Common myeloid progenitor, CD34-positive (primary cell): ENCODE measurements at regions not wholly inside any gene's neighbourhood (a gene's known extent, or its start where the extent isn't known, plus 50 kb on each side); places are given as distances from the start of the nearest gene placed in this dataset.

Experiments
- CTCF ChIA-PET: fragments of 350-600 bp; sonication (Branson Sonifier 250); formaldehyde crosslinking; loops from one replicate; lab custom pipeline; 2021; ENCODE audit warnings: antibody characterized with exemption; lab: Charles Lee
- POLR2A ChIA-PET: fragments of 350-600 bp; sonication (Branson Sonifier 250); formaldehyde crosslinking; loops from one replicate; lab custom pipeline; 2021; ENCODE audit warnings: antibody characterized with exemption; lab: Charles Lee
- DNase-seq, 3 donors: peaks; one replicate each; pipeline versions ENCODE4 v3.0.0 to v3.0.0-alpha.2; 2013
- H3K27ac ChIP-seq, 2 experiments: 1 replicate in 1 of 2; 2 replicates in 1 of 2; pipeline ENCODE4 v1.7.0; 2013; ENCODE audit warnings: inconsistent platforms in 2 of 2, low read length in 2 of 2, mild to moderate bottlenecking in 2 of 2, low read depth in 1 of 2, moderate library complexity in 1 of 2; ENCODE audit not compliant: severe bottlenecking in 2 of 2, insufficient read depth in 1 of 2, poor library complexity in 1 of 2
- H3K27me3 ChIP-seq, 5 experiments: replicated peaks in 2 of 5; 1 replicate in 3 of 5; 2 replicates in 2 of 5; pipeline versions ENCODE4 v1.6.1 to v1.7.0; 2013; ENCODE audit warnings: low read length in 4 of 5, mild to moderate bottlenecking in 2 of 5, moderate library complexity in 2 of 5, inconsistent platforms in 1 of 5; ENCODE audit not compliant: insufficient read depth in 5 of 5, control insufficient read depth in 4 of 5
- H3K36me3 ChIP-seq, 4 experiments: 1 replicate in 2 of 4; 2 replicates in 2 of 4; pipeline versions ENCODE4 v1.6.1 to v1.7.0; 2013; ENCODE audit warnings: low read length in 3 of 4, control low read depth in 1 of 4, mild to moderate bottlenecking in 1 of 4; ENCODE audit not compliant: control insufficient read depth in 4 of 4, insufficient read depth in 4 of 4
- H3K4me1 ChIP-seq, 4 experiments: 1 replicate in 3 of 4; 2 replicates in 1 of 4; pipeline versions ENCODE4 v1.6.1 to v1.7.1; 2013; ENCODE audit warnings: low read length in 3 of 4, mild to moderate bottlenecking in 3 of 4, control low read depth in 1 of 4, inconsistent platforms in 1 of 4, moderate library complexity in 1 of 4; ENCODE audit not compliant: control insufficient read depth in 4 of 4, insufficient read depth in 4 of 4; ENCODE audit errors: control extremely low read depth in 1 of 4
- H3K4me3 ChIP-seq, 7 experiments: 1 replicate in 4 of 7; 2 replicates in 3 of 7; pipeline versions ENCODE4 v1.5.1 to v1.7.0; 2013; ENCODE audit warnings: mild to moderate bottlenecking in 7 of 7, low read length in 6 of 7, moderate library complexity in 6 of 7, inconsistent platforms in 2 of 7, low read depth in 2 of 7, control low read depth in 1 of 7; ENCODE audit not compliant: insufficient read depth in 4 of 7, control insufficient read depth in 1 of 7; ENCODE audit errors: extremely low read depth in 1 of 7
- H3K9me3 ChIP-seq, 5 experiments: 1 replicate in 4 of 5; 2 replicates in 1 of 5; pipeline versions ENCODE4 v1.6.1 to v1.7.1; 2013; ENCODE audit warnings: low read length in 4 of 5, mild to moderate bottlenecking in 2 of 5, inconsistent platforms in 1 of 5, low read depth in 1 of 5, moderate library complexity in 1 of 5; ENCODE audit not compliant: control insufficient read depth in 4 of 5, insufficient read depth in 2 of 5; ENCODE audit errors: control extremely low read depth in 1 of 5
- WGBS: methylation state at CpG from one replicate; pipeline ENCODE4 v1.1.5; 2013; ENCODE audit not compliant: insufficient coverage; 5-methylcytosine and 5-hydroxymethylcytosine counted together

DNA sequence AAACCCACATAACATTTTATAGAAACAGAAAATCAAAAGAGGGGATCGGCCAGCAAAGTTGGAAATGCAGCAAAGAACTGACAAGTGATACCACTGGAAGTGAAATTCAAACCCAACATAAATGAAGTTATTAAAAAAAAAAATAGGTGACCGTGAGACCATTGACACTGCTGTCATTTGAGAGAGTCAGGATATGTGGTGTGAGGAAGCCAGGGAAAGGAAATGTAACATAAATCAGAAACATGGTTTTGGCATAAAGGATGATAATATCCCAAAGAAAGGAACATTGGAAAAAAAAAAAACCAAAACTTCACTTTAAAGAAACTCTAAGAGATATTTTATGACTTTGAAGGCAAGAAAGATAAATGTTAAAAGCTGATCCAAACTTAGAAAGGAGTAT is 312.4 kb upstream of the PIK3R1 start:
- DNase-seq: no peak
- H3K4me1 ChIP-seq: no peaks in the 10 kb centered on the region
- no peaks in the 10 kb centered on the region for H3K36me3 ChIP-seq
- H3K4me3 ChIP-seq: no peak overlapping the region
- WGBS: no CpG with 5 or more reads among the region's 2 CpGs
- no peaks in the 10 kb centered on the region for H3K9me3 ChIP-seq
- CTCF ChIA-PET: interaction anchor here (1.5 kb wide), 1 partner anchor 13 kb away, joined by 4 read pairs; no protein-coding TSS in a partner anchor
- no peaks in the 10 kb centered on the region for H3K27me3 ChIP-seq
- POLR2A ChIA-PET: no interaction called here
- H3K27ac ChIP-seq: no peak overlapping the region

DNA sequence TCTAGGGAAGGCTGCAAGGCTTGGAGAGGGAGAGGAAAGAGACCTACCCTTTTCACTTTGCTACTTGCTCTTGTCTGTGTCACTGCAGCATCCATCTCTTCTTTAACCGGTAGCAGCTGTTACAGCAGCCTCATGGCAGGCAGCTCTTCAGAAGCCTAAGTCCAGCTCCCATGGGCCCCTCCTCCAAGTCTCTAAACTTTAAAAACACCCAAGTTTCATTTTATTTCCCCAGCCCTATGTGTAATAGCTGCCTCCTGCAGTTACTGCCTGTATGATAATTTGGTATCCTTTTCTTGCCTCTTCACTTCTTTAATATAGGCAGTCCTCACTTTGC is 313.1 kb upstream of the PIK3R1 start:
- Histone ChIP-seq H3K27me3 (no peaks in the 10 kb centered on the region), H3K36me3 (no peaks in the 10 kb centered on the region), H3K27ac (no peak overlapping the region), H3K4me1 (no peaks in the 10 kb centered on the region), H3K4me3 (no peak overlapping the region), H3K9me3 (no peaks in the 10 kb centered on the region)
- DNase-seq: no peak
- ChIA-PET CTCF (no interaction called here), POLR2A (no interaction called here)
- 100% methylated on average over 1 of the region's 1 CpG for WGBS

DNA sequence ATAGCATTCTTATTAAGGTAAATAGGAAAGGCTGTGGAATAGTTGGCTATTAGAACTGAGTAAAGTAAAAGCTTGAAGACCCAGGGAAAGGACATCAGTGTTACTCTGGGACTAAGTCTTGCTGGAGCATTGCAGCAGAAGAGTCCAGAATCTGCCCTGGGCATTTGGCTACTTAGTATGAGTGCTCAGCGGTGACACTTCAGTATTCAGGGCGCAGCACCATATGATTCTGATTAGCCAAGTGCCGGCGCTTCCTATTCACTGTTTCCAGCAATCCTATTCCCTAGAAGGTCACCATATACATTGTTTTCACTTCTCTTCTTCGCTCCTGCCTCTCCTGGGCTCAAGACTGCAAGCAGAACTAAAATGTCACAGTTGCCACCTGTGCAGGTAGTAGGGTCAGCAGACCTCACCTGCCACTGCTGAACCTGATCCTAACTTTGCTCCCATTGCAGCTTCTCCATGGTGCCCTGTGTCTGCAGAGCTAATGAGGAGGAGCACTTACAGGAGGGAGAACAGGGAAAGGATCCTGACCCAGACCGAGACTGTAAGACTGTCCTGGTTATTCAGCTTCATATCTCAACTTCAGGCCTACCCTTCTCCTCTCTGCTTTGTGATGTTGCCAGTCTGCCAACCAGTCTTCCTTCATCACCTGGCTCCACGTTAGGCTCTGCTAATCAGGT is 313.6 kb upstream of the PIK3R1 start:
- Histone ChIP-seq H3K27ac (no peak overlapping the region), H3K9me3 (no peaks in the 10 kb centered on the region), H3K4me3 (no peak overlapping the region), H3K36me3 (no peaks in the 10 kb centered on the region), H3K4me1 (peaks cover 0 to under 1% (median under 1%) of the 10 kb centered on the region in 4 experiments), H3K27me3 (no peaks in the 10 kb centered on the region)
- CTCF ChIA-PET: no interaction called here
- 96% methylated on average over 6 of the region's 7 CpGs for WGBS
- POLR2A ChIA-PET: no interaction called here
- DNase-seq: no peak

GRCh38 chr5:67900514-67900913 is 315.0 kb upstream of the PIK3R1 start:
- WGBS: 97% methylated on average over 5 of the region's 6 CpGs
- no peak for DNase-seq
- H3K4me1 ChIP-seq: peaks cover 0 to 8% (median 1%) of the 10 kb centered on the region in 4 experiments
- H3K27me3 ChIP-seq: no peaks in the 10 kb centered on the region
- H3K4me3 ChIP-seq: no peak overlapping the region
- no peaks in the 10 kb centered on the region for H3K36me3 ChIP-seq
- ChIA-PET POLR2A (no interaction called here), CTCF (no interaction called here)
- H3K9me3 ChIP-seq: peaks cover 0 to 4% (median 0%) of the 10 kb centered on the region in 5 experiments
- no peak overlapping the region for H3K27ac ChIP-seq

GRCh38 chr5:67897980-67898379 is 317.6 kb upstream of the PIK3R1 start:
- peaks cover 0 to 4% (median 0%) of the 10 kb centered on the region in 5 experiments for H3K9me3 ChIP-seq
- no peak for DNase-seq
- no peaks in the 10 kb centered on the region for H3K36me3 ChIP-seq
- no peaks in the 10 kb centered on the region for H3K27me3 ChIP-seq
- POLR2A ChIA-PET: no interaction called here
- H3K4me3 ChIP-seq: no peak overlapping the region
- CTCF ChIA-PET: no interaction called here
- H3K27ac ChIP-seq: no peak overlapping the region
- H3K4me1 ChIP-seq: peaks cover 0 to 8% (median 1%) of the 10 kb centered on the region in 4 experiments
- WGBS: 100% methylated on average over 2 of the region's 3 CpGs

DNA sequence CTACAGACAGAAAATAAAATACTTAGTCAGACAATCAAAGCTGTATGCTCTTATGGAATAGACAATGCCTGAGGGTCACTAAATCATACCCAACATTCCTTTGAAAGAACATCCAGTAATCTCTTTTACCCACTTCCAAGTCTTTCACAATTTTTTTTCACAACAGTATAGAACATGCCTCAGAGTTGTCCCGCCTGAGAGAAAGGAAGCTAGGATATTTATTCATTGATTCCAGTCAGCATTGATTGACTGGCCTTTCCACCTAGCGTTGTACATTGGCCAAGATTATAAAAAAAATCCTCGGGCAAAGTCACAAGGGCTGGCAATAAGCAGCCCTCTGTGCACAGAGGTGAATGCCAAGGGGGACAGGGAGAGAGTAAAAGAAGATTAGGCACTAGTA is 318.1 kb upstream of the PIK3R1 start:
- peaks cover 0 to 4% (median 0%) of the 10 kb centered on the region in 5 experiments for H3K9me3 ChIP-seq
- WGBS: 100% methylated on average over 3 of the region's 3 CpGs
- POLR2A ChIA-PET: no interaction called here
- no peaks in the 10 kb centered on the region for H3K36me3 ChIP-seq
- H3K4me3 ChIP-seq: no peak overlapping the region
- no peaks in the 10 kb centered on the region for H3K27me3 ChIP-seq
- CTCF ChIA-PET: no interaction called here
- DNase-seq: no peak
- H3K4me1 ChIP-seq: peaks cover 0 to 8% (median 1%) of the 10 kb centered on the region in 4 experiments
- no peak overlapping the region for H3K27ac ChIP-seq

DNA sequence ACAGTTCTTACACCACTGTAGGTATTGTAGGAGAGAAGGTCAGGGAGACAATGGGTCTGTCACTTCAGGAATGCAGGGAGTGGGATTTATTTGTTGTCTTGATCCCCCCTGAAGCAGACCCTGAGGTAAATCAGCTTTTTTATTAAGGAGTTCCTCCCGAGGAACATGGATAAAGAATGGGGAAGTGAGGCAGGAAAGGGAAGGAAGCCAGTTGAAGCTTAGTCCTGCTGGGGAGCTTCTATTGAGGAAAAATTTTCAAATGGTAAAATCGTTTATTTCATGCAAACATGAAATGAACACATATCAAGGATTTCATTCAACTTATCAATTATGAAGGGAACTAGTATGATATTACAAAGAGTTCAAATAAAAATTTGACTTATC is 318.6 kb upstream of the PIK3R1 start:
- peak in 2 of 3 donors; percentile 4 to 5 for DNase-seq
- POLR2A ChIA-PET: no interaction called here
- H3K36me3 ChIP-seq: no peaks in the 10 kb centered on the region
- H3K27ac ChIP-seq: no peak overlapping the region
- H3K9me3 ChIP-seq: peaks cover 0 to 4% (median 0%) of the 10 kb centered on the region in 5 experiments
- H3K27me3 ChIP-seq: no peaks in the 10 kb centered on the region
- WGBS: no CpG with 5 or more reads among the region's 2 CpGs
- peaks cover 0 to 8% (median 1%) of the 10 kb centered on the region in 4 experiments for H3K4me1 ChIP-seq
- no peak overlapping the region for H3K4me3 ChIP-seq
- CTCF ChIA-PET: no interaction called here
